GM23248 (cell line): ENCODE measurements at regions not wholly inside any gene's neighbourhood (a gene's known extent, or its start where the extent isn't known, plus 50 kb on each side); places are given as distances from the start of the nearest gene placed in this dataset.

Source experiments
- EZH2 ChIP-seq: fragments of 200-600 bp; sonication (generic); IDR thresholded peaks from 2 replicates; pipeline ENCODE4 v1.6.1; 2018; ENCODE audit warnings: antibody characterized with exemption, mild to moderate bottlenecking; ENCODE audit not compliant: insufficient read depth, poor library complexity, severe bottlenecking
- EZH2phosphoT487 ChIP-seq: fragments of 200-600 bp; sonication (generic); IDR thresholded peaks from 2 replicates; pipeline ENCODE4 v1.6.1; 2018; ENCODE audit warnings: antibody characterized with exemption, moderate library complexity, mild to moderate bottlenecking, low read depth; ENCODE audit not compliant: insufficient read depth

GRCh38 chr13:20350382-20350763, 118.3 kb upstream of the GJB6 start:
- no peak for TF ChIP-seq EZH2
- TF ChIP-seq EZH2phosphoT487, result no peak
